ENCODE measurements at regions not wholly inside any gene's neighbourhood (a gene's known extent, or its start where the extent isn't known, plus 50 kb on each side); places are given as distances from the start of the nearest gene placed in this dataset.
A peak's percentile ranks its signal among the peaks of the same experiment; 100 is the strongest.

- TF ChIP-seq TFDP2 (CRISPR knock-in tag; IDR thresholded peaks at IDR 0.05) (no peak), RCOR2 (CRISPR knock-in tag; IDR thresholded peaks at IDR 0.05) (no peak), ZNF362 (CRISPR knock-in tag; IDR thresholded peaks at IDR 0.05; ENCODE audit: borderline replicate concordance) (peak; percentile 49; the same call in 1 of the 2 replicates), TBX2 (CRISPR knock-in tag; IDR thresholded peaks at IDR 0.05; ENCODE audit: borderline replicate concordance) (peak; percentile 48; the same call in 1 of the 2 replicates), NFYC (CRISPR knock-in tag; IDR thresholded peaks at IDR 0.05) (no peak), IRX3 (CRISPR knock-in tag; IDR thresholded peaks at IDR 0.05; ENCODE audit: borderline replicate concordance, low read depth) (no peak), HOXA7 (CRISPR knock-in tag; IDR thresholded peaks at IDR 0.05) (no peak), FOXO4 (CRISPR knock-in tag; conservative IDR thresholded peaks at IDR 0.05) (no peak), ZNF274 (CRISPR knock-in tag; IDR thresholded peaks at IDR 0.05) (no peak), SAP130 (CRISPR knock-in tag; IDR thresholded peaks at IDR 0.05; ENCODE audit: low read depth) (peak; percentile 59), ZNF3 (CRISPR knock-in tag; IDR thresholded peaks at IDR 0.05) (no peak), ZSCAN12 (CRISPR knock-in tag; IDR thresholded peaks at IDR 0.05) (no peak), HOMEZ (CRISPR knock-in tag; IDR thresholded peaks at IDR 0.05; ENCODE audit: low read depth) (0 out of 2 replicates have a peak, but pooled peaks have one; percentile 32), ZNF430 (CRISPR knock-in tag; IDR thresholded peaks at IDR 0.05) (no peak), HNRNPK (IDR thresholded peaks at IDR 0.05; ENCODE audit: low read depth, low read length, poor library complexity, severe bottlenecking) (no peak), RXRB (CRISPR knock-in tag; IDR thresholded peaks at IDR 0.05; ENCODE audit: borderline replicate concordance) (no peak), AGO1 (IDR thresholded peaks at IDR 0.05; ENCODE audit: low read depth, low read length, poor library complexity, severe bottlenecking) (no peak), ZNF296 (CRISPR knock-in tag; conservative IDR thresholded peaks at IDR 0.05) (no peak), ZNF564 (CRISPR knock-in tag; IDR thresholded peaks at IDR 0.05) (no peak), DRAP1 (CRISPR knock-in tag; IDR thresholded peaks at IDR 0.05) (no peak), MAFG (CRISPR knock-in tag; IDR thresholded peaks at IDR 0.05) (no peak), BRD4 (CRISPR knock-in tag; IDR thresholded peaks at IDR 0.05) (no peak), ZSCAN22 (CRISPR knock-in tag; IDR thresholded peaks at IDR 0.05) (no peak), ZNF841 (CRISPR knock-in tag; IDR thresholded peaks at IDR 0.05; ENCODE audit: borderline replicate concordance) (no peak), SYNCRIP (IDR thresholded peaks at IDR 0.05; ENCODE audit: insufficient read depth, low read depth, low read length) (no peak), ZFP62 (CRISPR knock-in tag; IDR thresholded peaks at IDR 0.05) (no peak)
Observed at GRCh38 chrX:54639346-54640102, 109.5 kb downstream of the GNL3L start (continued).
